OCI-LY1 (cell line): ENCODE measurements at regions not wholly inside any gene's neighbourhood (a gene's known extent, or its start where the extent isn't known, plus 50 kb on each side); places are given as distances from the start of the nearest gene placed in this dataset.

ENCODE experiments used
- H2AFZ ChIP-seq: fragments of 200-600 bp; sonication (generic), shearing (Covaris generic); 2 replicates; pipeline ENCODE4 v1.6.0; 2014; ENCODE audit warnings: antibody characterized with exemption, mild to moderate bottlenecking, low read length
- H3F3A ChIP-seq: fragments of 200-600 bp; sonication (generic), shearing (Covaris generic); 2 replicates; pipeline ENCODE4 v1.6.0; 2014; ENCODE audit warnings: mild to moderate bottlenecking, antibody characterized with exemption, low read length, moderate library complexity; ENCODE audit not compliant: insufficient read depth
- H3K27ac ChIP-seq: fragments of 200-600 bp; sonication (generic); 2 replicates; pipeline ENCODE4 v1.5.1; 2014; ENCODE audit warnings: low read length, mixed run types, mild to moderate bottlenecking, low read depth; ENCODE audit not compliant: poor library complexity, severe bottlenecking
- H3K27me3 ChIP-seq: fragments of 200-600 bp; sonication (generic); 2 replicates; pipeline ENCODE4 v1.6.0; 2014; ENCODE audit warnings: antibody characterized with exemption, mild to moderate bottlenecking, low read length, moderate library complexity; ENCODE audit not compliant: insufficient read depth
- H3K36me3 ChIP-seq: fragments of 200-600 bp; sonication (generic); 2 replicates; pipeline ENCODE4 v1.6.1; 2014; ENCODE audit warnings: mild to moderate bottlenecking, antibody characterized with exemption, low read length, moderate library complexity, mixed read lengths; ENCODE audit not compliant: insufficient read depth
- H3K4me1 ChIP-seq: fragments of 200-600 bp; sonication (generic); 2 replicates; pipeline ENCODE4 v1.5.1; 2014; ENCODE audit warnings: mild to moderate bottlenecking, low read length, moderate library complexity; ENCODE audit not compliant: insufficient read depth, severe bottlenecking
- H3K4me2 ChIP-seq: fragments of 200-600 bp; sonication (generic), shearing (Covaris generic); 2 replicates; pipeline ENCODE4 v1.6.1; 2014; ENCODE audit warnings: low read length
- H3K4me3 ChIP-seq: fragments of 200-600 bp; sonication (generic); 2 replicates; pipeline ENCODE4 v1.5.1; 2014; ENCODE audit warnings: low read length, low read depth, mild to moderate bottlenecking, mixed read lengths; ENCODE audit not compliant: poor library complexity, severe bottlenecking
- H3K79me2 ChIP-seq: fragments of 200-600 bp; shearing (Covaris generic); 2 replicates; pipeline ENCODE4 v1.6.1; 2016; ENCODE audit warnings: mixed run types, low read length, mixed read lengths; ENCODE audit not compliant: insufficient read depth
- H3K9ac ChIP-seq: fragments of 200-600 bp; sonication (generic), shearing (Covaris generic); 2 replicates; pipeline ENCODE4 v1.6.1; 2014; ENCODE audit warnings: mild to moderate bottlenecking, low read length, mixed read lengths
- H3K9me2 ChIP-seq: fragments of 200-600 bp; sonication (generic), shearing (Covaris generic); 2 replicates; pipeline ENCODE4 v1.6.1; 2014; ENCODE audit warnings: low read depth, mild to moderate bottlenecking, low read length, mixed read lengths
- H3K9me3 ChIP-seq: fragments of 200-600 bp; shearing (Covaris generic); 2 replicates; pipeline ENCODE4 v1.6.1; 2014; ENCODE audit warnings: low read length, mixed read lengths
- H4K20me1 ChIP-seq: fragments of 200-600 bp; sonication (generic), shearing (Covaris generic); 2 replicates; pipeline ENCODE4 v1.6.0; 2016; ENCODE audit warnings: mild to moderate bottlenecking, low read length; ENCODE audit not compliant: insufficient read depth
- CTCF ChIP-seq: fragments of 200-600 bp; sonication (generic), shearing (Covaris generic); IDR thresholded peaks from 2 replicates; pipeline ENCODE4 v1.5.1; 2017; ENCODE audit warnings: mild to moderate bottlenecking, antibody characterized with exemption, low read length, moderate library complexity, mixed read lengths
- EZH2 ChIP-seq: fragments of 200-600 bp; sonication (generic), shearing (Covaris generic); IDR thresholded peaks from 2 replicates; pipeline ENCODE4 v1.8.0; 2017; ENCODE audit warnings: borderline replicate concordance, mixed run types, mild to moderate bottlenecking, antibody characterized with exemption, low read length, moderate library complexity, mixed read lengths

DNA sequence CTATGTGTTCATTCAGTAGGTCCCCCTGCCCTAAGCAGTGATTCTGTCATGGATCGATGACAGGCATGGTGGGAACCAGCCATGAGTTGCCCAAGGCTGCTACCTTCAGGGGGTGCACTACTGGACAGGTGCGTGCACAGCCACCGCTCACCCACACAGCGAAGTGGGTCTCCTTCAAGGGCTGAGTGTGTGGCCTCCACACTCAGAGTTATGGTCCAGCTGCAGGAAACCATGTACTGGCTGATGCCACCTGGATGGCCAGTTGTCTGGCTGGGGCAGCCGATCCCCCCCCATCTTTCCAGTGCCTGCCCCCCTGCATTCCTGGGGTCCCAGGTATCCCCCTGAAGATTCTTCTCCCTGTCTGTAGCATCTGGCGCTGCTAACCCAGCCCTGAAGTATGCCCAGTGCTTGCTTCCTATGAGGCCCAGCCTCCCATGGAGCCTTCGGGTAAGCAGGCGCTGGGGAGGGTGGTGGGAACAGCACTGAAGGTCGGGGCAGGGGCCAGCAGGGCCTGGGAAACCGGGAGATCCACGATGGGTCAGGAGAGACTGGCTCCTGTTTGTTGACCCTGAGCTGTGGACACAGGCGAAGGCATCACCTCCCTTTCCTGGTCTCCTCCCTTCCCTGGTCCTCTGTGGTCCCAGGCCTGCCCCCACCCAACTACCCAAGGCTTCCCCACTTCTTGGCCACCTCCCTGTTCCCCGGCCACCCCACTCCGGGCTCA is 106.0 kb downstream of the VEGFA start:
- no peaks in the 10 kb centered on the region for H3K36me3 ChIP-seq
- H3K9me3 ChIP-seq: no peaks in the 10 kb centered on the region
- no peak overlapping the region for H3K27ac ChIP-seq
- no peak overlapping the region for H3K9ac ChIP-seq
- no peaks in the 10 kb centered on the region for H3K9me2 ChIP-seq
- TF ChIP-seq CTCF (no peak), EZH2 (no peak)
- no peaks in the 10 kb centered on the region for H3K4me1 ChIP-seq
- peaks cover 5% of the 10 kb centered on the region; the same call in 1 of the 2 replicates for H3K27me3 ChIP-seq
- H3F3A ChIP-seq: no peaks in the 10 kb centered on the region
- no peak overlapping the region for H3K4me3 ChIP-seq
- H3K4me2 ChIP-seq: no peak overlapping the region
- no peaks in the 10 kb centered on the region for H3K79me2 ChIP-seq
- H4K20me1 ChIP-seq: no peaks in the 10 kb centered on the region
- no peak overlapping the region for H2AFZ ChIP-seq

GRCh38 chr6:43874814-43875590 is 105.0 kb downstream of the VEGFA start:
- no peaks in the 10 kb centered on the region for H3K4me1 ChIP-seq
- no peaks in the 10 kb centered on the region for H3K36me3 ChIP-seq
- no peak overlapping the region for H2AFZ ChIP-seq
- H3K79me2 ChIP-seq: no peaks in the 10 kb centered on the region
- H3K27me3 ChIP-seq: peaks cover 5% of the 10 kb centered on the region; the same call in 1 of the 2 replicates
- no peaks in the 10 kb centered on the region for H3F3A ChIP-seq
- TF ChIP-seq EZH2 (no peak), CTCF (no peak)
- H3K4me3 ChIP-seq: no peak overlapping the region
- no peak overlapping the region for H3K9ac ChIP-seq
- no peak overlapping the region for H3K4me2 ChIP-seq
- no peak overlapping the region for H3K27ac ChIP-seq
- H4K20me1 ChIP-seq: no peaks in the 10 kb centered on the region
- H3K9me3 ChIP-seq: no peaks in the 10 kb centered on the region
- no peaks in the 10 kb centered on the region for H3K9me2 ChIP-seq

- H3K79me2 ChIP-seq: no peaks in the 10 kb centered on the region
- no peak overlapping the region for H3K4me2 ChIP-seq
- TF ChIP-seq CTCF (no peak), EZH2 (no peak)
- H3K36me3 ChIP-seq: no peaks in the 10 kb centered on the region
- H3K27me3 ChIP-seq: peaks cover 10% of the 10 kb centered on the region; the same call in 1 of the 2 replicates
- no peaks in the 10 kb centered on the region for H3K9me2 ChIP-seq
- H3K4me3 ChIP-seq: no peak overlapping the region
- no peak overlapping the region for H3K9ac ChIP-seq
- H3F3A ChIP-seq: no peaks in the 10 kb centered on the region
- H3K27ac ChIP-seq: no peak overlapping the region
- no peak overlapping the region for H2AFZ ChIP-seq
- H4K20me1 ChIP-seq: no peaks in the 10 kb centered on the region
- H3K9me3 ChIP-seq: no peaks in the 10 kb centered on the region
- H3K4me1 ChIP-seq: no peaks in the 10 kb centered on the region
These were observed 104.0 kb downstream of the VEGFA start for GRCh38 chr6:43873806-43874714.
